IPS-20b (cell line): ENCODE measurements at regions not wholly inside any gene's neighbourhood (a gene's known extent, or its start where the extent isn't known, plus 50 kb on each side); places are given as distances from the start of the nearest gene placed in this dataset.

ENCODE experiments used
- H3K27ac ChIP-seq: one replicate; pipeline ENCODE4 v1.5.1; 2013; ENCODE audit warnings: low read length
- H3K27me3 ChIP-seq: 2 replicates; pipeline ENCODE4 v1.6.1; 2013; ENCODE audit warnings: mild to moderate bottlenecking, low read length, inconsistent platforms; ENCODE audit not compliant: insufficient read depth
- H3K36me3 ChIP-seq: 2 replicates; pipeline ENCODE4 v1.6.1; 2013; ENCODE audit warnings: low read depth, mild to moderate bottlenecking, inconsistent platforms, low read length, moderate library complexity; ENCODE audit not compliant: insufficient read depth
- H3K4me1 ChIP-seq: 2 replicates; pipeline ENCODE4 v1.6.1; 2013; ENCODE audit warnings: mild to moderate bottlenecking, control low read depth, inconsistent platforms, low read length, moderate library complexity; ENCODE audit not compliant: insufficient read depth
- H3K4me3 ChIP-seq: 2 replicates; pipeline ENCODE4 v1.5.1; 2013; ENCODE audit warnings: mild to moderate bottlenecking, low read length, inconsistent platforms
- H3K9ac ChIP-seq: 2 replicates; pipeline ENCODE4 v1.6.1; 2013; ENCODE audit warnings: low read depth, mild to moderate bottlenecking, inconsistent platforms, low read length, moderate library complexity
- H3K9me3 ChIP-seq: 2 replicates; pipeline ENCODE4 v1.6.1; 2013; ENCODE audit warnings: mild to moderate bottlenecking, low read depth, low read length, inconsistent platforms; ENCODE audit not compliant: insufficient read depth

GRCh38 chr7:157087646-157088045, 51.1 kb upstream of the UBE3C start:
- Histone ChIP-seq H3K4me3 (no peak overlapping the region), H3K9ac (no peak overlapping the region), H3K4me1 (no peaks in the 10 kb centered on the region), H3K9me3 (peaks cover 25% of the 10 kb centered on the region), H3K27ac (no peak overlapping the region), H3K36me3 (no peaks in the 10 kb centered on the region), H3K27me3 (no peaks in the 10 kb centered on the region)

DNA sequence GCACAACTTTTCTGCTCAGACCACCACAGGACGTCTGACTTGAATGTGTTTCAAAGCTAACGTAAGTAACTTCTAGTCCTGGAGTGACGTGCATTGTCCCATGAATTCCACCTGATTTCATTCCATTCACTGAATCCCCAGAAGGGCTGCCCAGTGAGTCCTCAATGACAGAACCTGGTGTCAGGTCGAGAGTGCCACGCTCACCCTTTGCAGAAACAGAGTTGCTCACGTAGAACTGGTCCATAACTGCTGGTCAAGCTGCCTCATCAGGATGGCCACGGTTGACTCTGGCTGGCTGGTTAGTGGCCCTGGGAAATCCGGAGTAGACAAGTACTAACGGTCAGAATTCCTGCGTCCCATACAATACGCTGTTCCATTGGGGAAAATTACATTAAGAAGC, 50.6 kb upstream of the UBE3C start:
- H3K9ac ChIP-seq, result no peak overlapping the region

More for the DNA sequence above, 50.6 kb upstream of the UBE3C start:
- no peak overlapping the region for H3K27ac ChIP-seq
- H3K36me3 ChIP-seq, result no peaks in the 10 kb centered on the region
- H3K27me3 ChIP-seq, result no peaks in the 10 kb centered on the region
- H3K4me3 ChIP-seq, result no peak overlapping the region
- H3K9me3 ChIP-seq, result peaks cover 23% of the 10 kb centered on the region
- no peaks in the 10 kb centered on the region for H3K4me1 ChIP-seq
